K562 (cell line): ENCODE measurements at regions not wholly inside any gene's neighbourhood (a gene's known extent, or its start where the extent isn't known, plus 50 kb on each side); places are given as distances from the start of the nearest gene placed in this dataset.
A peak's percentile ranks its signal among the peaks of the same experiment; 100 is the strongest.

Experiments used
- ATAC-seq: fragments of 200-7000 bp; cut with Tn5 transposase; 3 replicates; pipeline ENCODE4 v1.9.1; 2020; ENCODE audit warnings: moderate library complexity
- BruUV-seq: library from RNA; stranded (reverse); fragments of 400-500 nt; replicated peaks from 2 replicates; lab custom pipeline; 2021; lab: Mats Ljungman, UMichigan
- CTCF ChIA-PET: fragments of 300-600 bp; formaldehyde crosslinking; extraction: SDS; loops from one replicate; lab custom pipeline; 2021; ENCODE audit warnings: low intra/inter-chr PET ratio; lab: Yijun Ruan, JAX
- POLR2A ChIA-PET: fragments of 300-600, 350-650 bp; sonication (Branson Sonifier 250); formaldehyde crosslinking; extraction: SDS; loops from one replicate; lab custom pipeline; 2021; ENCODE audit warnings: antibody characterized with exemption, inconsistent platforms; lab: Yijun Ruan, JAX
- DNase-seq, 4 experiments: peaks; one replicate each; pipeline versions ENCODE4 v3.0.0 to v3.0.0-alpha.2; 2011 to 2018; ENCODE audit warnings: low spot score in 3 of 4, mixed read lengths in 3 of 4; ENCODE audit errors: extremely low read depth in 1 of 4
- FAIRE-seq: peaks from 2 replicates; lab custom pipeline; 2011; peaks lifted over from hg19 to GRCh38; lab: Jason Lieb, UNC
- H2AFZ ChIP-seq: 2 replicates; pipeline ENCODE4 v1.6.0; 2011; ENCODE audit warnings: low read depth, low read length, control low read depth, inconsistent platforms
- H3K27ac ChIP-seq: fragments of 200-600 bp; 3 replicates; pipeline ENCODE4 v1.8.0; 2011; ENCODE audit warnings: low read depth, mild to moderate bottlenecking, control low read depth, inconsistent platforms, low read length, moderate library complexity, mixed read lengths; ENCODE audit errors: extremely low read depth
- H3K27me3 ChIP-seq, 2 experiments: fragments of 300-600 bp in 1 of 2; 2 replicates in 1 of 2; 3 replicates in 1 of 2; pipeline versions ENCODE4 v1.6.0 to v1.8.0; 2011; ENCODE audit warnings: inconsistent platforms in 2 of 2, low read length in 2 of 2, mild to moderate bottlenecking in 1 of 2, mixed read lengths in 1 of 2, moderate library complexity in 1 of 2; ENCODE audit not compliant: control insufficient read depth in 2 of 2, insufficient read depth in 2 of 2
- H3K36me3 ChIP-seq: fragments of 300-600 bp; 3 replicates; pipeline ENCODE4 v1.8.0; 2011; ENCODE audit warnings: mild to moderate bottlenecking, low read length, inconsistent platforms; ENCODE audit not compliant: control insufficient read depth, insufficient read depth
- H3K4me1 ChIP-seq, 2 experiments: fragments of 200-600 bp in 1 of 2; replicated peaks in 1 of 2; 2 replicates in 1 of 2; 3 replicates in 1 of 2; pipeline versions ENCODE4 v1.5.1 to v1.8.0; 2011; ENCODE audit warnings: inconsistent platforms in 2 of 2, low read length in 2 of 2, mild to moderate bottlenecking in 1 of 2, mixed read lengths in 1 of 2, moderate library complexity in 1 of 2; ENCODE audit not compliant: control insufficient read depth in 2 of 2, insufficient read depth in 2 of 2
- H3K4me2 ChIP-seq: 2 replicates; pipeline ENCODE4 v1.6.1; 2011; ENCODE audit warnings: low read length, control low read depth, inconsistent platforms, mixed read lengths; ENCODE audit not compliant: insufficient read depth
- H3K4me3 ChIP-seq: fragments of 200-600 bp; sonication (generic), shearing (Covaris generic); 2 replicates; pipeline ENCODE4 v1.5.1; 2016; ENCODE audit warnings: control low read depth, inconsistent platforms
- H3K79me2 ChIP-seq: fragments of 200-600 bp; 3 replicates; pipeline ENCODE4 v1.8.0; 2011; ENCODE audit warnings: low read length, inconsistent platforms; ENCODE audit not compliant: control insufficient read depth, insufficient read depth
- H3K9ac ChIP-seq, 2 experiments: 2 replicates each; pipeline versions ENCODE4 v1.6.0 to v1.6.1; 2011; ENCODE audit warnings: low read depth in 2 of 2, low read length in 2 of 2, control low read depth in 1 of 2, inconsistent platforms in 1 of 2, mild to moderate bottlenecking in 1 of 2, mixed read lengths in 1 of 2; ENCODE audit not compliant: insufficient read depth in 1 of 2
- H3K9me1 ChIP-seq: one replicate; pipeline ENCODE4 v1.6.0; 2011; ENCODE audit warnings: inconsistent platforms, mild to moderate bottlenecking, low read length, moderate library complexity; ENCODE audit not compliant: control insufficient read depth, insufficient read depth
- H3K9me3 ChIP-seq: replicated peaks from 2 replicates; pipeline ENCODE4 v1.5.1; 2011; ENCODE audit warnings: low read depth, low read length, inconsistent platforms; ENCODE audit not compliant: control insufficient read depth, insufficient read depth
- H4K20me1 ChIP-seq: replicated peaks from 2 replicates; pipeline ENCODE4 v1.6.1; 2011; ENCODE audit warnings: low read length, inconsistent platforms, mixed read lengths; ENCODE audit not compliant: control insufficient read depth, insufficient read depth
- BDP1 ChIP-seq: IDR thresholded peaks from 3 replicates; pipeline ENCODE4 v1.6.1; 2011; ENCODE audit not compliant: insufficient read length, insufficient read depth
- POLR2H ChIP-seq: IDR thresholded peaks from 2 replicates; pipeline ENCODE4 v1.6.1; 2016; ENCODE audit warnings: missing genetic modification characterization, low read depth, mild to moderate bottlenecking, control low read depth, missing compliant biosample characterization, moderate library complexity
- RBM25 ChIP-seq: fragments of 200-400 bp; formaldehyde crosslinking; IDR thresholded peaks from 2 replicates; pipeline ENCODE4 v1.6.1; 2018; ENCODE audit warnings: low read length, low read depth, moderate library complexity; ENCODE audit not compliant: severe bottlenecking
- TRIM28 ChIP-seq: fragments of 450-650 bp; IDR thresholded peaks from 2 replicates; pipeline ENCODE4 v1.6.1; 2017
- ZNF146 ChIP-seq: IDR thresholded peaks from one replicate; pipeline ENCODE4 v1.6.1; 2018; ENCODE audit warnings: missing compliant biosample characterization; ENCODE audit not compliant: unreplicated experiment
- ZNF239 ChIP-seq: fragments of 250-450 bp; sonication (Bioruptor Pico); IDR thresholded peaks from 2 replicates; pipeline ENCODE4 v1.4.0; 2020; ENCODE audit warnings: mild to moderate bottlenecking
- WGBS: fragments of 100-300 bp; shearing (Covaris generic); methylation state at CpG from one replicate; pipeline ENCODE4 v1.1.6; 2016; ENCODE audit warnings: low coverage, mixed read lengths; ENCODE audit not compliant: insufficient coverage; ENCODE audit errors: missing lambda C conversion rate; 5-methylcytosine and 5-hydroxymethylcytosine counted together
- in situ Hi-C: fragments of 300-500 bp; cut with MboI; formaldehyde crosslinking; loops from 4 replicates; pipeline ENCODE4 v1.15.0; 2018; ENCODE audit warnings: inconsistent platforms, mixed read lengths
- intact Hi-C: fragments of 100-400 bp; cut with micrococcal nuclease; formaldehyde crosslinking; loops from 2 replicates; pipeline ENCODE4 v1.14.2; 2022
- TF ChIP-seq, protein P1 (sequence below): fragments of 250-450 bp; sonication (Bioruptor Pico); IDR thresholded peaks from 2 replicates; pipeline ENCODE4 v1.5.0; 2022; ENCODE audit warnings: mild to moderate bottlenecking

DNA sequence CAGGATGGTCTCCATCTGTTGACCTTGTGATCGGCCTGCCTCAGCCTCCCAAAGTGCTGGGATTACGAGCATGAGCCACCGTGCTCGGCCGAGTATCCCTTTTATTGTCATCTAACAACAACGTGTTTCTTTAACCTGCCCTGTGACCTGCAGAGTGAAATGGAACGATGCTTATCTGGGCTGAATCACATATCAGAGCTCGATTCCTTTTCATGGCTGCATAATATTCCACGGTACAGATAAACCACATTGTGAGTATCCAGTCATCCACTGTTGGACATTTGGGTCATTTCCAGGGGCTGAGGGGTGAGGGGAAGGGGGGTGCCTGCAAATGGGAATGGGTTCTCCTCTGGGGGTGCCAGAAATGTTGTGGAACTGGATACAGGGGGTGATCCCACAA lies 260.0 kb downstream of the ASMT start:
- CTCF ChIA-PET, result no interaction called here
- in situ Hi-C loops, result loop anchor here (25.0 kb wide), 1 partner anchor 712 kb away; no protein-coding TSS in a partner anchor
- intact Hi-C loops, result no loop called here
- H3K9ac ChIP-seq, result no peak overlapping the region
- ATAC-seq (no peak), DNase-seq (no peak), FAIRE-seq (no peak)
- H3K36me3 ChIP-seq, result no peaks in the 10 kb centered on the region
- WGBS, result 33% methylated on average over 9 of the region's 9 CpGs
- H3K4me3 ChIP-seq, result no peak overlapping the region
- BruUV-seq, result no TSS peak
- no peaks in the 10 kb centered on the region for H3K9me1 ChIP-seq
- H3K79me2 ChIP-seq, result no peaks in the 10 kb centered on the region
- H3K9me3 ChIP-seq, result no peaks in the 10 kb centered on the region
- TF ChIP-seq ZNF239 (CRISPR knock-in tag), result no peak
- TF ChIP-seq, protein P1, sequence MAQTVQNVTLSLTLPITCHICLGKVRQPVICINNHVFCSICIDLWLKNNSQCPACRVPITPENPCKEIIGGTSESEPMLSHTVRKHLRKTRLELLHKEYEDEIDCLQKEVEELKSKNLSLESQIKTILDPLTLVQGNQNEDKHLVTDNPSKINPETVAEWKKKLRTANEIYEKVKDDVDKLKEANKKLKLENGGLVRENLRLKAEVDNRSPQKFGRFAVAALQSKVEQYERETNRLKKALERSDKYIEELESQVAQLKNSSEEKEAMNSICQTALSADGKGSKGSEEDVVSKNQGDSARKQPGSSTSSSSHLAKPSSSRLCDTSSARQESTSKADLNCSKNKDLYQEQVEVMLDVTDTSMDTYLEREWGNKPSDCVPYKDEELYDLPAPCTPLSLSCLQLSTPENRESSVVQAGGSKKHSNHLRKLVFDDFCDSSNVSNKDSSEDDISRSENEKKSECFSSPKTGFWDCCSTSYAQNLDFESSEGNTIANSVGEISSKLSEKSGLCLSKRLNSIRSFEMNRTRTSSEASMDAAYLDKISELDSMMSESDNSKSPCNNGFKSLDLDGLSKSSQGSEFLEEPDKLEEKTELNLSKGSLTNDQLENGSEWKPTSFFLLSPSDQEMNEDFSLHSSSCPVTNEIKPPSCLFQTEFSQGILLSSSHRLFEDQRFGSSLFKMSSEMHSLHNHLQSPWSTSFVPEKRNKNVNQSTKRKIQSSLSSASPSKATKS (CRISPR knock-in tag), result no peak
- TF ChIP-seq POLR2H (tag), result no peak
- peak; percentile 41 for TF ChIP-seq RBM25
- no peak for TF ChIP-seq TRIM28
- peak; percentile 68 for TF ChIP-seq ZNF146
- TF ChIP-seq BDP1, result no peak
- no peaks in the 10 kb centered on the region for H4K20me1 ChIP-seq
- no peaks in the 10 kb centered on the region for H3K4me1 ChIP-seq
- no peak overlapping the region for H3K27ac ChIP-seq
- H3K27me3 ChIP-seq, result no peaks in the 10 kb centered on the region
- POLR2A ChIA-PET, result no interaction called here
- H2AFZ ChIP-seq, result no peak overlapping the region
- no peak overlapping the region for H3K4me2 ChIP-seq
